ENCODE measurements at regions not wholly inside any gene's neighbourhood (a gene's known extent, or its start where the extent isn't known, plus 50 kb on each side); places are given as distances from the start of the nearest gene placed in this dataset.

DNA sequence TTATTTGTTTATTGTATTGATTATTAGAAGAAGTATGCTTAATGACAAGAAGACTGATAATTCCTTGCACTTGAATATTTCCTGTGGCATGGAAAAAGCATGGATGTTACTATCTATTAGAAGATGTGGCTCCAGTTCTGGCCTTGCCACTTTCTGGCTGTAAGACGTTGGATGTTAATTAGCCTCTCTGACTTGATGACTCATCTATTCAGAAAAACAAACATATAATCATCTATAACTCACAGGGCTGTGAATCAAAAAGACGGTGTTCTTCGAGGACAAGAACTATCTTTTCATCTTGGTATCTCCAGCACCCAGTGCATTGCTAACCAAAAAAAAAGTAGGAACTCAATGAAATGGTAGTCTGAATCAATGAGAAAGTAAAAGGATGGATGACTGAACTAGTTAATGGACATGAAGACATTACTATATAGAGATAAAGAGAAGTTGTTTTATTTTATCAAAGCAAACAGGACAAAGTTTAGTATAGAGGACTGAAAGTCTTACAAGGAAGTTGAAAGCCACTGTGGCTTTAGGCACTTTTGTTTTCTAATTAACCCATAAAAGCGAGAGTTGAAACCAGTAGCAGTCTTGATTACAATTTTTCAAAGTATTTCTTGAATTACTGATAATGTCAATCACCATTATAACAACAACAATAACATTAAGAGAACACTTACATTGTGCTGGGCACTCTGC, 145.3 kb downstream of the RND3 start:
- TF ChIP-seq NR2C1 (IDR thresholded peaks at IDR 0.05): no peak
- no peak for TF ChIP-seq NR2C1 (tag; IDR thresholded peaks at IDR 0.05)
- TF ChIP-seq, protein P1, sequence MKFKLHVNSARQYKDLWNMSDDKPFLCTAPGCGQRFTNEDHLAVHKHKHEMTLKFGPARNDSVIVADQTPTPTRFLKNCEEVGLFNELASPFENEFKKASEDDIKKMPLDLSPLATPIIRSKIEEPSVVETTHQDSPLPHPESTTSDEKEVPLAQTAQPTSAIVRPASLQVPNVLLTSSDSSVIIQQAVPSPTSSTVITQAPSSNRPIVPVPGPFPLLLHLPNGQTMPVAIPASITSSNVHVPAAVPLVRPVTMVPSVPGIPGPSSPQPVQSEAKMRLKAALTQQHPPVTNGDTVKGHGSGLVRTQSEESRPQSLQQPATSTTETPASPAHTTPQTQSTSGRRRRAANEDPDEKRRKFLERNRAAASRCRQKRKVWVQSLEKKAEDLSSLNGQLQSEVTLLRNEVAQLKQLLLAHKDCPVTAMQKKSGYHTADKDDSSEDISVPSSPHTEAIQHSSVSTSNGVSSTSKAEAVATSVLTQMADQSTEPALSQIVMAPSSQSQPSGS (CRISPR knock-in tag; IDR thresholded peaks at IDR 0.05): no peak
- TF ChIP-seq POLR2A (conservative IDR thresholded peaks at IDR 0.05): no peak
- no peak for TF ChIP-seq GABPA (tag; conservative IDR thresholded peaks at IDR 0.05; ENCODE audit: low read depth)
- TF ChIP-seq ZFX (CRISPR knock-in tag; IDR thresholded peaks at IDR 0.05): no peak
- no peak for TF ChIP-seq ZNF23 (CRISPR knock-in tag; IDR thresholded peaks at IDR 0.05)
- no peak for TF ChIP-seq POLR2AphosphoS5 (IDR thresholded peaks at IDR 0.05; ENCODE audit: control insufficient read depth, insufficient read depth, low read depth, low read length)
- TF ChIP-seq KLF13 (tag; IDR thresholded peaks at IDR 0.05; ENCODE audit: borderline replicate concordance, low read depth): no peak

Data from K562 (cell line).